ENCODE measurements at regions not wholly inside any gene's neighbourhood (a gene's known extent, or its start where the extent isn't known, plus 50 kb on each side); places are given as distances from the start of the nearest gene placed in this dataset.

DNA sequence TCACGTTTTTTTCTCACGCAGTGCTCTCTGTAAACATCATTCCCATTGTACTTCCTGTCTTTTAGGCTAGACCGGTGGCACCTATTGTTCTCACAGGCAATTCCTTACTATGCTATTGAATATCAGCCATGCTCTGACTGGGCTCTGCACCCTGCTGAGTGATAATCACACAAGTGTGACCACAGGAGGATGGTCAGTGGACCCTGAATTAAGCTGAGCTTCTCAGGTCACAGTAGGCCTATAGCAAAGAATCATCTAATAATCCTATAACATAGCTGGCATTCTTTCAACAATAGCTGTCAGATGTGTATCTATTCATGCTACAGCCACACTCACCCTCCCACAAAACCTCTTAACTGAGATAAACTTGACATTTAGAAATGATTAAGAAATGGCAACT lies 2399.8 kb upstream of the TENM3 start:
- no peak for DNase-seq (ENCODE audit: extremely low spot score in 2 of 2)
- intact Hi-C loops (cut with DNase I): no loop called here
- H3K27ac ChIP-seq: no peak overlapping the region
- no peaks in the 10 kb centered on the region for H3K9me3 ChIP-seq
- H3K36me3 ChIP-seq: no peaks in the 10 kb centered on the region
- TF ChIP-seq POLR2A (IDR thresholded peaks at IDR 0.05): no peak
- no peak for TF ChIP-seq POLR2AphosphoS5 (IDR thresholded peaks at IDR 0.05; ENCODE audit: insufficient read depth in 1 of 2, low read depth in 1 of 2)
- TF ChIP-seq, protein P1, sequence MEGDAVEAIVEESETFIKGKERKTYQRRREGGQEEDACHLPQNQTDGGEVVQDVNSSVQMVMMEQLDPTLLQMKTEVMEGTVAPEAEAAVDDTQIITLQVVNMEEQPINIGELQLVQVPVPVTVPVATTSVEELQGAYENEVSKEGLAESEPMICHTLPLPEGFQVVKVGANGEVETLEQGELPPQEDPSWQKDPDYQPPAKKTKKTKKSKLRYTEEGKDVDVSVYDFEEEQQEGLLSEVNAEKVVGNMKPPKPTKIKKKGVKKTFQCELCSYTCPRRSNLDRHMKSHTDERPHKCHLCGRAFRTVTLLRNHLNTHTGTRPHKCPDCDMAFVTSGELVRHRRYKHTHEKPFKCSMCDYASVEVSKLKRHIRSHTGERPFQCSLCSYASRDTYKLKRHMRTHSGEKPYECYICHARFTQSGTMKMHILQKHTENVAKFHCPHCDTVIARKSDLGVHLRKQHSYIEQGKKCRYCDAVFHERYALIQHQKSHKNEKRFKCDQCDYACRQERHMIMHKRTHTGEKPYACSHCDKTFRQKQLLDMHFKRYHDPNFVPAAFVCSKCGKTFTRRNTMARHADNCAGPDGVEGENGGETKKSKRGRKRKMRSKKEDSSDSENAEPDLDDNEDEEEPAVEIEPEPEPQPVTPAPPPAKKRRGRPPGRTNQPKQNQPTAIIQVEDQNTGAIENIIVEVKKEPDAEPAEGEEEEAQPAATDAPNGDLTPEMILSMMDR (IDR thresholded peaks at IDR 0.05): no peak
- H3K27me3 ChIP-seq: no peaks in the 10 kb centered on the region
- H3K4me3 ChIP-seq: no peak overlapping the region
- no peaks in the 10 kb centered on the region for H3K4me1 ChIP-seq

DNA sequence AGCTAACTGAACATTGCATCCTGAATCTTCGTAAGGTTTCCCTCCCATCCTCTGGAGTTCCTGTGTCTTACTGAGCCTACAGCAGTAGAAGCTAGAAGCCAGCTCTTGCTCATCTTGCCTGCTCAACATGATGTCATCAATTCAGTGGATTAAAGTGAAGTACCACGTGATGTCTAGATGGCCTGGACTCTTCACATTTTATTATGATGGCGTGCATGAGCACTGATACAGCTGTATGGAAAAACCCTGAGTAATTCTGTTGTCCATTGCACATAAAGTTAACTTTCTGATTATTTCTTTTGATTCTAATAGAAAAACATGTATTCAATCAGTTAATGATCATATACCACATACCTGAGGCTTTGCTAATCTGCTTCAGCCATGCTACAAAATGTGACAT lies 2387.7 kb upstream of the TENM3 start:
- Histone ChIP-seq H3K27ac (no peak overlapping the region), H3K36me3 (no peaks in the 10 kb centered on the region), H3K9me3 (no peaks in the 10 kb centered on the region), H3K4me1 (no peaks in the 10 kb centered on the region), H3K27me3 (no peaks in the 10 kb centered on the region), H3K4me3 (no peak overlapping the region)
- TF ChIP-seq POLR2AphosphoS5 (IDR thresholded peaks at IDR 0.05; ENCODE audit: insufficient read depth in 1 of 2, low read depth in 1 of 2): no peak
- TF ChIP-seq POLR2A (IDR thresholded peaks at IDR 0.05): no peak
- TF ChIP-seq, protein P1 (IDR thresholded peaks at IDR 0.05): no peak
- DNase-seq (ENCODE audit: extremely low spot score in 2 of 2): no peak
- intact Hi-C loops (cut with DNase I): no loop called here

DNA sequence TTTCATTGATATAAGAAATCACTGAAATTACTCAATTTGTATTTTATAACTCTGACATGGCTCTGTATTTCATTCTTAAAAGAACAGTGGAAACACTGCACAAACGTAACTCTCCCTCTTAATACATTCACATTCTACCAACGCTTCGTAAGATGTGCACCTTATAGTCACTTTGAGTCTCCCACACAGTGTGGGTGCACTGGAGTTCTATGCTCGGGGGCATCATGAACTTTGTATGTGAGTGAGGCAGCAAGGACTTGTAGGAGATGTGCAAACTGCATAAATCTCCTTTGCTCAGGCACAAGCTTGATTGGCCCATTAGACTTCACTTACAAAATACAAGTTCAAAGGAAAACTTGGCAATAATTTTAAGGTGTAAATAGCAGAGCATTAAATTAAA lies 2385.0 kb upstream of the TENM3 start:
- Histone ChIP-seq H3K9me3 (no peaks in the 10 kb centered on the region), H3K27me3 (no peaks in the 10 kb centered on the region), H3K27ac (no peak overlapping the region), H3K4me3 (no peak overlapping the region), H3K36me3 (no peaks in the 10 kb centered on the region), H3K4me1 (no peaks in the 10 kb centered on the region)
- TF ChIP-seq POLR2A (IDR thresholded peaks at IDR 0.05) (no peak), POLR2AphosphoS5 (IDR thresholded peaks at IDR 0.05; ENCODE audit: insufficient read depth in 1 of 2, low read depth in 1 of 2) (no peak)
- DNase-seq (ENCODE audit: extremely low spot score in 2 of 2): no peak
- intact Hi-C loops (cut with DNase I): no loop called here

DNA sequence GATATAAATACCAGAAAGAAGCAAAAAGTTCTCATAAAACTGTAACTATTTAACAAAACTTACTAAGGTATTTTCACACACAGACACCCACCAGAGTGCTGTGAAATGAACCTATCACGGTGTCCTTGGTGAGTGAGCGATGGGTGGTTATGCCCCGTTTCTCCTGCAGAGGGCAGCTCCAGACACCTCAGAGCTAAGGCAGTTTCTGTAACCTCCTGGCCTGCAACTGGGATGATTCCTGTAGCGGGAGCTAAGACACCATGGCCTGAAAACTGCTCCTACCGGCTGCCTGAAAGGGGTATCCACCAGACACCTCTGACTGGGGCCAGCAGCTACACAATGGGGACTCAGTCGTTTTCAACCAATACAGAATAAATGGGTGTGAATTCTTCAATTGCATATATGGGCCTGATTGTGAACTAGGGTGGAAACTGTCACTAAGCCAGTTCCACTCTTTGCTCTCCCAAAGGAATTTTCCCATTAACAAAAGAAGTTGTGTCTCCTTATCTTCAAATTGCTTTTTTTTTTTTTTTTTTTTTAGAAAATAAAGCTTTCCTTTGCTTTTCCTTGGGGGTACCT lies 2375.8 kb upstream of the TENM3 start:
- Histone ChIP-seq H3K4me1 (no peaks in the 10 kb centered on the region), H3K9me3 (no peaks in the 10 kb centered on the region), H3K4me3 (no peak overlapping the region), H3K27me3 (no peaks in the 10 kb centered on the region), H3K27ac (no peak overlapping the region), H3K36me3 (no peaks in the 10 kb centered on the region)
- TF ChIP-seq, protein P1 (IDR thresholded peaks at IDR 0.05): no peak
- TF ChIP-seq POLR2AphosphoS5 (IDR thresholded peaks at IDR 0.05; ENCODE audit: insufficient read depth in 1 of 2, low read depth in 1 of 2) (no peak), POLR2A (IDR thresholded peaks at IDR 0.05) (no peak)
- intact Hi-C loops (cut with DNase I): no loop called here
- DNase-seq (ENCODE audit: extremely low spot score in 2 of 2): no peak

DNA sequence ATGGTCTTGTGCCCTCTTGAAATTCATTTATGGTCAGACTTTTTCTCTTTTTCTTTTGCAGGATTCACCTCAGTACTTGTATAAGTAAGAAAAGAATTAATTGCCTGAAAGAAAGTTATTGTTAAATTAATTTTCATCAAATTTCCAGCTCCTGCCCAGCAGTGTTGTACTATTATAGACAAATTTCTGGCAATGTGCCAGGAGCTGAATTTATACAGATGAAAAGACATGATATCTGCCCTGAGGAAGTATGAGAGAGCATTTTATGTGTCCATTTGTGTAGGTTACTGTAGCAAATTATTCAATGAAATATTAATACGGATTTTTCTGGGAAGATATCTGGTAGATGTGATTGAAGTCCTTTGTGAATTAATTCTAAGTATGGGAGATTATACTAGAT lies 2371.5 kb upstream of the TENM3 start:
- no peaks in the 10 kb centered on the region for H3K27me3 ChIP-seq
- H3K4me3 ChIP-seq: no peak overlapping the region
- H3K36me3 ChIP-seq: no peaks in the 10 kb centered on the region
- no peaks in the 10 kb centered on the region for H3K4me1 ChIP-seq
- no peak overlapping the region for H3K27ac ChIP-seq
- H3K9me3 ChIP-seq: no peaks in the 10 kb centered on the region
- intact Hi-C loops (cut with DNase I): no loop called here
- DNase-seq (ENCODE audit: extremely low spot score in 2 of 2): no peak
- TF ChIP-seq POLR2A (IDR thresholded peaks at IDR 0.05) (no peak), POLR2AphosphoS5 (IDR thresholded peaks at IDR 0.05; ENCODE audit: insufficient read depth in 1 of 2, low read depth in 1 of 2) (no peak)
- TF ChIP-seq, protein P1 (IDR thresholded peaks at IDR 0.05): no peak

Measured in vagina (tissue), 2 donors.